GM23248 (cell line): ENCODE measurements at regions not wholly inside any gene's neighbourhood (a gene's known extent, or its start where the extent isn't known, plus 50 kb on each side); places are given as distances from the start of the nearest gene placed in this dataset.

Source experiments
- DNase-seq: peaks from one replicate; pipeline ENCODE4 v3.0.0-alpha.2; 2015
- H2AFZ ChIP-seq: fragments of 200-600 bp; sonication (generic); 2 replicates; pipeline ENCODE4 v1.6.1; 2016; ENCODE audit warnings: antibody characterized with exemption
- H3F3A ChIP-seq: fragments of 200-600 bp; sonication (generic); 2 replicates; pipeline ENCODE4 v1.6.1; 2016; ENCODE audit warnings: mild to moderate bottlenecking, antibody characterized with exemption, mixed run types; ENCODE audit not compliant: insufficient read depth
- H3K27ac ChIP-seq: fragments of 200-600 bp; sonication (generic); 2 replicates; pipeline ENCODE4 v1.5.1; 2016; ENCODE audit warnings: mild to moderate bottlenecking
- H3K27me3 ChIP-seq: fragments of 200-600 bp; sonication (generic); replicated peaks from 2 replicates; pipeline ENCODE4 v1.6.1; 2016; ENCODE audit warnings: mild to moderate bottlenecking; ENCODE audit not compliant: insufficient read depth
- H3K36me3 ChIP-seq: fragments of 200-600 bp; sonication (generic); 2 replicates; pipeline ENCODE4 v1.6.1; 2016; ENCODE audit warnings: low read depth, mild to moderate bottlenecking
- H3K4me1 ChIP-seq: fragments of 200-600 bp; sonication (generic); 2 replicates; pipeline ENCODE4 v1.6.1; 2016; ENCODE audit warnings: mild to moderate bottlenecking; ENCODE audit not compliant: insufficient read depth
- H3K4me2 ChIP-seq: fragments of 200-600 bp; sonication (generic); one replicate; pipeline ENCODE4 v1.6.1; 2016; ENCODE audit warnings: mild to moderate bottlenecking; ENCODE audit not compliant: unreplicated experiment
- H3K4me3 ChIP-seq: fragments of 200-600 bp; sonication (generic); 2 replicates; pipeline ENCODE4 v1.5.1; 2016; ENCODE audit warnings: mild to moderate bottlenecking
- H3K79me2 ChIP-seq: fragments of 200-600 bp; sonication (generic); 2 replicates; pipeline ENCODE4 v1.6.1; 2016; ENCODE audit warnings: mild to moderate bottlenecking; ENCODE audit not compliant: insufficient read depth
- H3K9ac ChIP-seq: fragments of 200-600 bp; sonication (generic); 2 replicates; pipeline ENCODE4 v1.6.1; 2016; ENCODE audit warnings: mild to moderate bottlenecking
- H3K9me2 ChIP-seq: fragments of 200-600 bp; sonication (generic); 2 replicates; pipeline ENCODE4 v1.6.1; 2016; ENCODE audit warnings: mixed run types, mild to moderate bottlenecking, moderate library complexity; ENCODE audit not compliant: insufficient read depth
- H3K9me3 ChIP-seq: fragments of 200-600 bp; sonication (generic); one replicate; pipeline ENCODE4 v1.6.1; 2017; ENCODE audit warnings: low read depth
- H4K20me1 ChIP-seq: fragments of 200-600 bp; sonication (generic); 2 replicates; pipeline ENCODE4 v1.6.0; 2016; ENCODE audit not compliant: insufficient read depth
- EZH2 ChIP-seq: fragments of 200-600 bp; sonication (generic); IDR thresholded peaks from 2 replicates; pipeline ENCODE4 v1.6.1; 2018; ENCODE audit warnings: antibody characterized with exemption, mild to moderate bottlenecking; ENCODE audit not compliant: insufficient read depth, poor library complexity, severe bottlenecking
- EZH2phosphoT487 ChIP-seq: fragments of 200-600 bp; sonication (generic); IDR thresholded peaks from 2 replicates; pipeline ENCODE4 v1.6.1; 2018; ENCODE audit warnings: antibody characterized with exemption, moderate library complexity, mild to moderate bottlenecking, low read depth; ENCODE audit not compliant: insufficient read depth
- WGBS, 2 experiments: methylation state at CpG; one replicate each; pipeline ENCODE4 v1.1.6; 2015 to 2017; ENCODE audit warnings: low lambda C conversion rate in 2 of 2, low coverage in 1 of 2; ENCODE audit errors: missing lambda C conversion rate in 2 of 2; 5-methylcytosine and 5-hydroxymethylcytosine counted together
- in situ Hi-C: fragments of 300-500 bp; cut with MboI; formaldehyde crosslinking; loops from 2 replicates; pipeline ENCODE4 v1.15.0; 2020

DNA sequence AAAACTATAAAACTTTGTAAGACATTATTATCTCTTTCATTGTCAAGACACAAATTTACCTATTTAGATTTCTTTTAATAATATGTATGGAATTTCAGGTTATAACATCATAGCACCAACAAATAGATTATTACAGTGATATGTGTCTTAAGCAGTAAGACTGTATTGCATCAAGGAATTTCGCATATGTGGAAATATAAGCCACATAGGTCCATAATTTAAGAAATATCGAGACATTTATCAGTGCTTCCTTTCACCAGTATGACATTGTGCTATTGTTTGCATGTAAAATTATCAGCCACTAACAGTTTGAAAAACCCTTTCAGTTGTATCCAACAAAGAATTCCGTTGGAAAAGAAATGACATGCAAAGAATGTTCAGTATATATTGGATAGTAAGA is 186.7 kb upstream of the RASA1 start:
- WGBS, 2 experiments, result 89 to 95% methylated on average over 3 of the region's 3 CpGs
- H2AFZ ChIP-seq, result no peak overlapping the region; the same call in 1 of the 2 replicates
- no peak overlapping the region for H3K27ac ChIP-seq

DNA sequence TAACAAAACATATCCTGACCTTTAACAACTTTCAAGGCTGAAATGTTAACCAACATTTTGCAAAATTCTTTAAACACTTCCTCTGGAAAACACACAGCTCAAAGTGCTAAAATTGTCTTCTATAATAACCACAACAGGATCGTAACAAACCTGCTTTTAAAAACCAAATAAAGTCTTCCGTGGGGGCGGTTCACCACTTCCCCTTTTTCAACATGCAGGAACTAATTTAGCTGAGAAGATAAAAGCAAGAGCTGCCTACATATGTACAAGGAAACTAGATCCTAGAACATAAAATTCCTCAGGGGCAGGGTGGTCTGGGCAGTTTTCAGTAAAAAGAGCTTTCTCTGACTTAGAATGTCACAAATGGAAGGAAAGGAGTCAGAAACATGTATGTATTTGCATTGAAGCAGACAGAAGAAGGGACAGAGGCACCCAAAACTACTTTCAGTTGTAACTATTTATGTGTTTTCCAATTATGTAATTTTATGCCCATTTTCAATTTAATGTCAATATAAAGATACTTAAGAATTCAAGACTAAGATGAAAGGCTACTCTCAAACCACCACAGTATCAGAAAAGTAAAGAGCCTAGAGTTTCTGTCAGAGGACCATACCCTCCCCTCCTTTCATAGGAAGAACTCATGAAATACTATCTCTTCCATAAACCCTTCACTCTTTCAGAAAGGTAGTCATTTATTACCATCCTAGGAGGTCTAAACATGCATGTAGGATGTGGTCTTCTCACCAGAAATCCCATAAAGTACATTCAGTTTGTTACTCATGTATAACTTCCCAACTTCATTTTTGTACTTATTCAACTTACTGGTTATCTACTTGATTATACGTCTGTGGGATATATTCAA is 185.9 kb upstream of the RASA1 start:
- Histone ChIP-seq H3K27ac (no peak overlapping the region), H4K20me1 (no peaks in the 10 kb centered on the region), H3K4me1 (no peaks in the 10 kb centered on the region), H3K4me2 (no peak overlapping the region), H3K27me3 (no peaks in the 10 kb centered on the region), H3K9me3 (no peaks in the 10 kb centered on the region), H3K9me2 (0 out of 2 replicates have a peak, but pooled peaks cover 5% of the 10 kb centered on the region), H3K36me3 (no peaks in the 10 kb centered on the region), H3K4me3 (no peak overlapping the region), H3K9ac (no peak overlapping the region), H3K79me2 (no peaks in the 10 kb centered on the region), H2AFZ (peak overlapping the region; percentile 43; the same call in 1 of the 2 replicates), H3F3A (no peaks in the 10 kb centered on the region)
- no peak for DNase-seq
- TF ChIP-seq EZH2, result no peak
- no peak for TF ChIP-seq EZH2phosphoT487
- in situ Hi-C loops, result no loop called here
- whole genome bisulfite sequencing, 2 experiments, result 82 to 90% methylated on average over 4 of the region's 4 CpGs

More for the DNA sequence above, 186.7 kb upstream of the RASA1 start:
- no peaks in the 10 kb centered on the region for H3K9me3 ChIP-seq
- no peak overlapping the region for H3K4me2 ChIP-seq
- no peak for DNase-seq
- H3K4me1 ChIP-seq, result no peaks in the 10 kb centered on the region
- in situ Hi-C loops, result no loop called here
- H3K9ac ChIP-seq, result no peak overlapping the region
- no peaks in the 10 kb centered on the region for H4K20me1 ChIP-seq
- no peaks in the 10 kb centered on the region for H3K27me3 ChIP-seq
- H3K4me3 ChIP-seq, result no peak overlapping the region
- H3K79me2 ChIP-seq, result no peaks in the 10 kb centered on the region
- 0 out of 2 replicates have a peak, but pooled peaks cover 5% of the 10 kb centered on the region for H3K9me2 ChIP-seq
- no peaks in the 10 kb centered on the region for H3F3A ChIP-seq
- H3K36me3 ChIP-seq, result no peaks in the 10 kb centered on the region
- TF ChIP-seq EZH2phosphoT487 (no peak), EZH2 (no peak)

DNA sequence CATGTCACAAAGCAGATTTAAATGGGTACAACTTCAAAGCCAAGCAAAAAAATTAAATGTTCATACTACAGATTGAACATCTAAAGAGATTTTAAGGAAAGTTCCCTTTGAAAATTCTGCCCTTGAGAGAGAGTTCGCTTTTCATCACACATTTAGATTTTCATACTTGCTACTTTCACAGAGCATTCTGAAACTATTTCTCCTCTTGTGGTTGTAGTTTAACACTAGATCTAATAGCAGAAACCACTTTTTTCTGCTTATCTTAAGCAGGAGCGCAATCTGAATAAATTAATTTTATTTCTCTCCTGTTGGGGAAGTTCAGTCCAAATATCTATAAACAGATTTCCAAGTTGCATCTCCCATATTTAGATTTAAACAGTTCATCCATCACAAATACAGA is 173.3 kb upstream of the RASA1 start:
- TF ChIP-seq EZH2phosphoT487 (no peak), EZH2 (no peak)
- no peaks in the 10 kb centered on the region for H3K79me2 ChIP-seq
- no peak for DNase-seq
- H3K27ac ChIP-seq, result no peak overlapping the region
- H3F3A ChIP-seq, result no peaks in the 10 kb centered on the region
- H3K4me2 ChIP-seq, result no peak overlapping the region
- H3K27me3 ChIP-seq, result no peaks in the 10 kb centered on the region
- H3K4me1 ChIP-seq, result 0 out of 2 replicates have a peak, but pooled peaks cover 5% of the 10 kb centered on the region
- H3K4me3 ChIP-seq, result no peak overlapping the region
- no peaks in the 10 kb centered on the region for H3K36me3 ChIP-seq
- no peaks in the 10 kb centered on the region for H3K9me2 ChIP-seq
- 96 to 98% methylated on average over 2 of the region's 2 CpGs for WGBS, 2 experiments
- in situ Hi-C loops, result no loop called here
- H4K20me1 ChIP-seq, result no peaks in the 10 kb centered on the region
- H2AFZ ChIP-seq, result no peak overlapping the region
- no peak overlapping the region for H3K9ac ChIP-seq
- no peaks in the 10 kb centered on the region for H3K9me3 ChIP-seq

DNA sequence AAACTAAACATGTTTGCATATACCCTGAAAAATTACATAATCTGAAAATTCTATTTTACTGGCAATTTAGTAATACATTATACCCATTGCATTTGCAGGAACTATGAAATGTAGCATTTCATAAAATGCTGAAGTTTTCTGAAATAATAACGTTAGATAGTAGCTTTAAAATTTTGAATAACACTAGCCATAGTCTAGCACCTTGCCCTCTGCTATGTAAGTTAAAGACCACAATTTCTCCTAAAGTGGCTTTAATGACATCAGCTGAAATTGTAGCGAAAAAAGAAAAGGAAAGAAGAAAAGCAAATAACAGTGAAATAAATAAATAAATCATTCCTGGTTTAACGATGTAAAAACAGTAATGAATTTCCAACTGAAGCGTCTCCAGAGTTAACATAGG is 172.8 kb upstream of the RASA1 start:
- in situ Hi-C loops, result no loop called here
- H3K4me3 ChIP-seq, result no peak overlapping the region

More for the DNA sequence above, 172.8 kb upstream of the RASA1 start:
- Histone ChIP-seq H3F3A (no peaks in the 10 kb centered on the region), H3K4me1 (0 out of 2 replicates have a peak, but pooled peaks cover 8% of the 10 kb centered on the region), H3K27me3 (no peaks in the 10 kb centered on the region), H4K20me1 (no peaks in the 10 kb centered on the region), H3K9ac (no peak overlapping the region), H2AFZ (no peak overlapping the region), H3K9me2 (no peaks in the 10 kb centered on the region), H3K36me3 (no peaks in the 10 kb centered on the region), H3K4me2 (no peak overlapping the region), H3K79me2 (no peaks in the 10 kb centered on the region), H3K9me3 (no peaks in the 10 kb centered on the region), H3K27ac (no peak overlapping the region)
- WGBS, 2 experiments, result 74 to 84% methylated on average over 4 of the region's 4 CpGs
- DNase-seq, result no peak
- TF ChIP-seq EZH2, result no peak
- TF ChIP-seq EZH2phosphoT487, result no peak
